ENCODE measurements at regions not wholly inside any gene's neighbourhood (a gene's known extent, or its start where the extent isn't known, plus 50 kb on each side); places are given as distances from the start of the nearest gene placed in this dataset.

DNA sequence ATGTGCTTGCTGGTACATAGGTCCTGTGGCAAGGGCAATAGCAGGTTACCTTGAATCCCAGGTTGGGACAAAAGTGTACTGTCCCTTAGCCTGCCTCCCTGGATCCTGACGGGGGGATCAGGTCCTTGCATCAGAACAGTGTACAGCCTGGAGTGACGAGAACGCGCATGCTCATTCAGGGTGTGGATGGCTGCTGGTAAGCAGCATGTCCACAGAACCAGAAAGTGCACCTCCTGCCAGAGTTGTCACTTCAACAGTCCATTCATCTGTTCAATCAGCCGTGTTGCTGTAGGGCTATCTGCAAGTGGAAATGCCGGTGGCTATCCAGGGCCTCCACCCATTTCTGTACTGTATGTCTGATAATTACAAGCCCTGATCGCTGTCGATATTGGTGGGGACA is 236.3 kb upstream of the SOX4 start:
- no peaks in the 10 kb centered on the region for H4K20me1 ChIP-seq (ENCODE audit: control insufficient read depth, extremely low read depth, insufficient read depth, low read length)
- no peak overlapping the region for H3K9ac ChIP-seq (ENCODE audit: insufficient read depth, low read length)
- H3K9me3 ChIP-seq (ENCODE audit: control insufficient read depth, insufficient read depth, low read depth, low read length), result no peaks in the 10 kb centered on the region
- H3K4me2 ChIP-seq (ENCODE audit: extremely low read depth, insufficient read depth, low read length), result no peak overlapping the region
- no peak overlapping the region for H2AFZ ChIP-seq (ENCODE audit: low read length)
- TF ChIP-seq, protein P1, sequence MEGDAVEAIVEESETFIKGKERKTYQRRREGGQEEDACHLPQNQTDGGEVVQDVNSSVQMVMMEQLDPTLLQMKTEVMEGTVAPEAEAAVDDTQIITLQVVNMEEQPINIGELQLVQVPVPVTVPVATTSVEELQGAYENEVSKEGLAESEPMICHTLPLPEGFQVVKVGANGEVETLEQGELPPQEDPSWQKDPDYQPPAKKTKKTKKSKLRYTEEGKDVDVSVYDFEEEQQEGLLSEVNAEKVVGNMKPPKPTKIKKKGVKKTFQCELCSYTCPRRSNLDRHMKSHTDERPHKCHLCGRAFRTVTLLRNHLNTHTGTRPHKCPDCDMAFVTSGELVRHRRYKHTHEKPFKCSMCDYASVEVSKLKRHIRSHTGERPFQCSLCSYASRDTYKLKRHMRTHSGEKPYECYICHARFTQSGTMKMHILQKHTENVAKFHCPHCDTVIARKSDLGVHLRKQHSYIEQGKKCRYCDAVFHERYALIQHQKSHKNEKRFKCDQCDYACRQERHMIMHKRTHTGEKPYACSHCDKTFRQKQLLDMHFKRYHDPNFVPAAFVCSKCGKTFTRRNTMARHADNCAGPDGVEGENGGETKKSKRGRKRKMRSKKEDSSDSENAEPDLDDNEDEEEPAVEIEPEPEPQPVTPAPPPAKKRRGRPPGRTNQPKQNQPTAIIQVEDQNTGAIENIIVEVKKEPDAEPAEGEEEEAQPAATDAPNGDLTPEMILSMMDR (conservative IDR thresholded peaks at IDR 0.05 in 1 of 2, IDR thresholded peaks at IDR 0.05 in 1 of 2; ENCODE audit: low read depth in 1 of 2, low read length in 2 of 2), result no peak
- TF ChIP-seq EZH2 (IDR thresholded peaks at IDR 0.05; ENCODE audit: low read length, missing control alignments), result no peak
- H3K4me3 ChIP-seq (replicated peaks in 1 of 4; ENCODE audit: control extremely low read depth in 1 of 4, insufficient read depth in 1 of 4, low read depth in 3 of 4, low read length in 4 of 4), result no peak overlapping the region
- no peaks in the 10 kb centered on the region for H3K79me2 ChIP-seq (ENCODE audit: control insufficient read depth, insufficient read depth, low read length)
- H3K4me1 ChIP-seq (ENCODE audit: control insufficient read depth, extremely low read depth, insufficient read depth, low read length), result no peaks in the 10 kb centered on the region
- no peak for DNase-seq (ENCODE audit: low read depth in 2 of 2)
- no peak overlapping the region for H3K27ac ChIP-seq (ENCODE audit: insufficient read depth, low read length)
- H3K36me3 ChIP-seq (ENCODE audit: control insufficient read depth, insufficient read depth, low read length), result no peaks in the 10 kb centered on the region
- H3K27me3 ChIP-seq (ENCODE audit: control insufficient read depth, insufficient read depth, low read length), result no peaks in the 10 kb centered on the region

DNA sequence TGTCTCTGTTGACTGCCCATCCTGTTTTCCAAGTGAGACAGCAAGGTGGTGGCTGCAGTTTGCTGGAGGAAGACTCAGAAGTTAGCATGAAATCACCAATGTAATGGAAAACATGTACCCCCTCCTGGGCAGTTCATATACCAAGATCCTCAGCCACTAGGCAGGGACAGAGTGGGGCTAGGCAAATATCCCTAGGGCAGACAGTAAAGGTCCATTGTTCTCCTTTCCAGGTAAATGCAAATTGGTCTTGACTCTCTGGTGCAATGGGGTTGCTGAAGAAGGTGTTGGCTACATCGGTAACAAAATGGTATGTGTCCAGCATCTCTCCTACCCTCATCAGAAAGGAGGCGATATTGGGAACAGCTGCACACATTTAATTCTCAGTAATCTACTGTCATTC is 233.6 kb upstream of the SOX4 start:
- Histone ChIP-seq H3K4me1 (ENCODE audit: control insufficient read depth, extremely low read depth, insufficient read depth, low read length) (no peaks in the 10 kb centered on the region), H3K9me3 (ENCODE audit: control insufficient read depth, insufficient read depth, low read depth, low read length) (no peaks in the 10 kb centered on the region), H3K36me3 (ENCODE audit: control insufficient read depth, insufficient read depth, low read length) (no peaks in the 10 kb centered on the region), H3K9ac (ENCODE audit: insufficient read depth, low read length) (no peak overlapping the region), H3K4me2 (ENCODE audit: extremely low read depth, insufficient read depth, low read length) (no peak overlapping the region), H3K27ac (ENCODE audit: insufficient read depth, low read length) (no peak overlapping the region), H3K79me2 (ENCODE audit: control insufficient read depth, insufficient read depth, low read length) (no peaks in the 10 kb centered on the region), H3K4me3 (replicated peaks in 1 of 4; ENCODE audit: control extremely low read depth in 1 of 4, insufficient read depth in 1 of 4, low read depth in 3 of 4, low read length in 4 of 4) (no peak overlapping the region), H4K20me1 (ENCODE audit: control insufficient read depth, extremely low read depth, insufficient read depth, low read length) (no peaks in the 10 kb centered on the region), H2AFZ (ENCODE audit: low read length) (no peak overlapping the region), H3K27me3 (ENCODE audit: control insufficient read depth, insufficient read depth, low read length) (no peaks in the 10 kb centered on the region)
- TF ChIP-seq, protein P1 (conservative IDR thresholded peaks at IDR 0.05 in 1 of 2, IDR thresholded peaks at IDR 0.05 in 1 of 2; ENCODE audit: low read depth in 1 of 2, low read length in 2 of 2), result no peak
- TF ChIP-seq EZH2 (IDR thresholded peaks at IDR 0.05; ENCODE audit: low read length, missing control alignments), result no peak
- DNase-seq (ENCODE audit: low read depth in 2 of 2), result no peak

DNA sequence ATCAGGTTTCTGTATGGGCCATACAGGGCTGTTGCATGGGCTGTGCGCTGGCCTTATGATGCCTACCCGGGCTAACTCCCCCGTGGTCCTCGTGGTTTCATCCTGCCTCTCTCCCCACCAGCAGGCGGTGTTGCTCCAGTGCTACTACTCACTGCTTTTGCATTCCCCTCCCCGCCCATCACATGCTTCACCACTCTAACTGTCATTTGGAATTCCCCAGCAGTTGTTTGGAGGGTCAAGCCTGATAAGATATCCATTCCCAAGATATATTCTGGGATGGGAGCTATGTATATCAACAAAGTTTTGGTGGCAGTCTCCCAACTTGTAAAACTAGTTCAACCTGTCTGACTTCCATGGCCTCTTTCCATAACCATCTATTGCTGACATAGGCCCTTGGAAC is 233.2 kb upstream of the SOX4 start:
- Histone ChIP-seq H3K4me3 (replicated peaks in 1 of 4; ENCODE audit: control extremely low read depth in 1 of 4, insufficient read depth in 1 of 4, low read depth in 3 of 4, low read length in 4 of 4) (no peak overlapping the region), H3K9me3 (ENCODE audit: control insufficient read depth, insufficient read depth, low read depth, low read length) (no peaks in the 10 kb centered on the region), H3K79me2 (ENCODE audit: control insufficient read depth, insufficient read depth, low read length) (no peaks in the 10 kb centered on the region), H3K4me1 (ENCODE audit: control insufficient read depth, extremely low read depth, insufficient read depth, low read length) (no peaks in the 10 kb centered on the region), H3K27me3 (ENCODE audit: control insufficient read depth, insufficient read depth, low read length) (no peaks in the 10 kb centered on the region), H4K20me1 (ENCODE audit: control insufficient read depth, extremely low read depth, insufficient read depth, low read length) (no peaks in the 10 kb centered on the region), H3K9ac (ENCODE audit: insufficient read depth, low read length) (no peak overlapping the region), H3K4me2 (ENCODE audit: extremely low read depth, insufficient read depth, low read length) (no peak overlapping the region), H3K27ac (ENCODE audit: insufficient read depth, low read length) (no peak overlapping the region), H2AFZ (ENCODE audit: low read length) (no peak overlapping the region), H3K36me3 (ENCODE audit: control insufficient read depth, insufficient read depth, low read length) (no peaks in the 10 kb centered on the region)
- TF ChIP-seq, protein P1 (conservative IDR thresholded peaks at IDR 0.05 in 1 of 2, IDR thresholded peaks at IDR 0.05 in 1 of 2; ENCODE audit: low read depth in 1 of 2, low read length in 2 of 2), result no peak
- TF ChIP-seq EZH2 (IDR thresholded peaks at IDR 0.05; ENCODE audit: low read length, missing control alignments), result no peak
- DNase-seq (ENCODE audit: low read depth in 2 of 2), result no peak

All from fibroblast of lung (primary cell).